ENCODE measurements at regions not wholly inside any gene's neighbourhood (a gene's known extent, or its start where the extent isn't known, plus 50 kb on each side); places are given as distances from the start of the nearest gene placed in this dataset.

GRCh38 chr5:27700526-27700925, 662.1 kb upstream of the CDH9 start:
- Histone ChIP-seq H3K36me3 (ENCODE audit: control insufficient read depth, insufficient read depth, low read length) (no peaks in the 10 kb centered on the region), H3K9me3 (ENCODE audit: control insufficient read depth, insufficient read depth, low read length) (no peaks in the 10 kb centered on the region), H3K4me3 (ENCODE audit: low read depth, low read length) (no peak overlapping the region), H3K4me1 (ENCODE audit: control insufficient read depth, insufficient read depth, low read length) (no peaks in the 10 kb centered on the region), H3K27ac (ENCODE audit: low read depth, low read length) (no peak overlapping the region), H3K27me3 (ENCODE audit: control insufficient read depth, insufficient read depth, low read length) (no peaks in the 10 kb centered on the region)
- no peak for DNase-seq (ENCODE audit: low read depth in 4 of 6, low spot score in 6 of 6)

- Histone ChIP-seq H3K4me1 (ENCODE audit: control insufficient read depth, insufficient read depth, low read length) (no peaks in the 10 kb centered on the region), H3K27ac (ENCODE audit: low read depth, low read length) (no peak overlapping the region), H3K9me3 (ENCODE audit: control insufficient read depth, insufficient read depth, low read length) (no peaks in the 10 kb centered on the region), H3K36me3 (ENCODE audit: control insufficient read depth, insufficient read depth, low read length) (no peaks in the 10 kb centered on the region), H3K4me3 (ENCODE audit: low read depth, low read length) (no peak overlapping the region), H3K27me3 (ENCODE audit: control insufficient read depth, insufficient read depth, low read length) (no peaks in the 10 kb centered on the region)
- no peak for DNase-seq (ENCODE audit: low read depth in 4 of 6, low spot score in 6 of 6)
- 74% methylated on average over 3 of the region's 3 CpGs for WGBS (ENCODE audit: insufficient coverage)
These were observed 644.2 kb upstream of the CDH9 start for GRCh38 chr5:27682600-27682999.

- no peak for DNase-seq (ENCODE audit: low read depth in 4 of 6, low spot score in 6 of 6)
- Histone ChIP-seq H3K27ac (ENCODE audit: low read depth, low read length) (no peak overlapping the region), H3K4me1 (ENCODE audit: control insufficient read depth, insufficient read depth, low read length) (no peaks in the 10 kb centered on the region), H3K27me3 (ENCODE audit: control insufficient read depth, insufficient read depth, low read length) (no peaks in the 10 kb centered on the region), H3K36me3 (ENCODE audit: control insufficient read depth, insufficient read depth, low read length) (no peaks in the 10 kb centered on the region), H3K4me3 (ENCODE audit: low read depth, low read length) (no peak overlapping the region), H3K9me3 (ENCODE audit: control insufficient read depth, insufficient read depth, low read length) (peaks cover 2% of the 10 kb centered on the region)
- 100% methylated on average over 2 of the region's 4 CpGs for WGBS (ENCODE audit: insufficient coverage)
These were observed 614.1 kb upstream of the CDH9 start for GRCh38 chr5:27652505-27652904.

GRCh38 chr5:27639005-27639612, 600.7 kb upstream of the CDH9 start:
- 94% methylated on average over 2 of the region's 6 CpGs for WGBS (ENCODE audit: insufficient coverage)
- Histone ChIP-seq H3K4me3 (ENCODE audit: low read depth, low read length) (no peak overlapping the region), H3K27ac (ENCODE audit: low read depth, low read length) (no peak overlapping the region), H3K9me3 (ENCODE audit: control insufficient read depth, insufficient read depth, low read length) (no peaks in the 10 kb centered on the region), H3K36me3 (ENCODE audit: control insufficient read depth, insufficient read depth, low read length) (no peaks in the 10 kb centered on the region), H3K27me3 (ENCODE audit: control insufficient read depth, insufficient read depth, low read length) (no peaks in the 10 kb centered on the region), H3K4me1 (ENCODE audit: control insufficient read depth, insufficient read depth, low read length) (no peaks in the 10 kb centered on the region)
- DNase-seq (ENCODE audit: low read depth in 4 of 6, low spot score in 6 of 6) = no peak

- Histone ChIP-seq H3K36me3 (ENCODE audit: control insufficient read depth, insufficient read depth, low read length) (no peaks in the 10 kb centered on the region), H3K4me3 (ENCODE audit: low read depth, low read length) (no peak overlapping the region), H3K27me3 (ENCODE audit: control insufficient read depth, insufficient read depth, low read length) (no peaks in the 10 kb centered on the region), H3K4me1 (ENCODE audit: control insufficient read depth, insufficient read depth, low read length) (no peaks in the 10 kb centered on the region), H3K27ac (ENCODE audit: low read depth, low read length) (no peak overlapping the region), H3K9me3 (ENCODE audit: control insufficient read depth, insufficient read depth, low read length) (no peaks in the 10 kb centered on the region)
- DNase-seq (ENCODE audit: low read depth in 4 of 6, low spot score in 6 of 6) = no peak
- no CpG with 5 or more reads among the region's 2 CpGs for WGBS (ENCODE audit: insufficient coverage)
These were observed 581.6 kb upstream of the CDH9 start for GRCh38 chr5:27619982-27620381.

- Histone ChIP-seq H3K27me3 (ENCODE audit: control insufficient read depth, insufficient read depth, low read length) (no peaks in the 10 kb centered on the region), H3K9me3 (ENCODE audit: control insufficient read depth, insufficient read depth, low read length) (no peaks in the 10 kb centered on the region), H3K4me3 (ENCODE audit: low read depth, low read length) (no peak overlapping the region), H3K27ac (ENCODE audit: low read depth, low read length) (no peak overlapping the region), H3K36me3 (ENCODE audit: control insufficient read depth, insufficient read depth, low read length) (no peaks in the 10 kb centered on the region), H3K4me1 (ENCODE audit: control insufficient read depth, insufficient read depth, low read length) (no peaks in the 10 kb centered on the region)
- DNase-seq (ENCODE audit: low read depth in 4 of 6, low spot score in 6 of 6) = no peak
- no CpG with 5 or more reads among the region's 3 CpGs for WGBS (ENCODE audit: insufficient coverage)
These were observed 573.8 kb upstream of the CDH9 start for GRCh38 chr5:27612161-27612560.

GRCh38 chr5:27608992-27609391, 570.6 kb upstream of the CDH9 start:
- no peak overlapping the region for H3K27ac ChIP-seq (ENCODE audit: low read depth, low read length)
- H3K4me1 ChIP-seq (ENCODE audit: control insufficient read depth, insufficient read depth, low read length) = no peaks in the 10 kb centered on the region
- DNase-seq (ENCODE audit: low read depth in 4 of 6, low spot score in 6 of 6) = no peak
- 86% methylated on average over 3 of the region's 3 CpGs for WGBS (ENCODE audit: insufficient coverage)
- no peaks in the 10 kb centered on the region for H3K36me3 ChIP-seq (ENCODE audit: control insufficient read depth, insufficient read depth, low read length)
- H3K4me3 ChIP-seq (ENCODE audit: low read depth, low read length) = no peak overlapping the region
- H3K27me3 ChIP-seq (ENCODE audit: control insufficient read depth, insufficient read depth, low read length) = no peaks in the 10 kb centered on the region
- no peaks in the 10 kb centered on the region for H3K9me3 ChIP-seq (ENCODE audit: control insufficient read depth, insufficient read depth, low read length)

GRCh38 chr5:27598576-27598975, 560.2 kb upstream of the CDH9 start:
- Histone ChIP-seq H3K27me3 (ENCODE audit: control insufficient read depth, insufficient read depth, low read length) (no peaks in the 10 kb centered on the region), H3K4me1 (ENCODE audit: control insufficient read depth, insufficient read depth, low read length) (no peaks in the 10 kb centered on the region), H3K9me3 (ENCODE audit: control insufficient read depth, insufficient read depth, low read length) (no peaks in the 10 kb centered on the region), H3K36me3 (ENCODE audit: control insufficient read depth, insufficient read depth, low read length) (no peaks in the 10 kb centered on the region), H3K27ac (ENCODE audit: low read depth, low read length) (no peak overlapping the region), H3K4me3 (ENCODE audit: low read depth, low read length) (no peak overlapping the region)
- DNase-seq (ENCODE audit: low read depth in 4 of 6, low spot score in 6 of 6) = no peak

- no peak overlapping the region for H3K27ac ChIP-seq (ENCODE audit: low read depth, low read length)
- no peaks in the 10 kb centered on the region for H3K36me3 ChIP-seq (ENCODE audit: control insufficient read depth, insufficient read depth, low read length)
- no peaks in the 10 kb centered on the region for H3K27me3 ChIP-seq (ENCODE audit: control insufficient read depth, insufficient read depth, low read length)
- WGBS (ENCODE audit: insufficient coverage) = no CpG with 5 or more reads among the region's 2 CpGs
- H3K4me1 ChIP-seq (ENCODE audit: control insufficient read depth, insufficient read depth, low read length) = no peaks in the 10 kb centered on the region
- DNase-seq (ENCODE audit: low read depth in 4 of 6, low spot score in 6 of 6) = peak in 2 of 6 donors; percentile 4 to 30
- H3K9me3 ChIP-seq (ENCODE audit: control insufficient read depth, insufficient read depth, low read length) = no peaks in the 10 kb centered on the region
- H3K4me3 ChIP-seq (ENCODE audit: low read depth, low read length) = no peak overlapping the region
These were observed 555.8 kb upstream of the CDH9 start for GRCh38 chr5:27594141-27594540.

GRCh38 chr5:27592231-27592630, 553.8 kb upstream of the CDH9 start:
- Histone ChIP-seq H3K9me3 (ENCODE audit: control insufficient read depth, insufficient read depth, low read length) (no peaks in the 10 kb centered on the region), H3K4me3 (ENCODE audit: low read depth, low read length) (no peak overlapping the region), H3K4me1 (ENCODE audit: control insufficient read depth, insufficient read depth, low read length) (no peaks in the 10 kb centered on the region), H3K27ac (ENCODE audit: low read depth, low read length) (no peak overlapping the region), H3K27me3 (ENCODE audit: control insufficient read depth, insufficient read depth, low read length) (no peaks in the 10 kb centered on the region), H3K36me3 (ENCODE audit: control insufficient read depth, insufficient read depth, low read length) (no peaks in the 10 kb centered on the region)
- DNase-seq (ENCODE audit: low read depth in 4 of 6, low spot score in 6 of 6) = peak in 1 of 6 donors; percentile 32
- no CpG with 5 or more reads among the region's 1 CpG for WGBS (ENCODE audit: insufficient coverage)

Measured in spinal cord (tissue), 9 donors.